H1 (cell line): ENCODE measurements at regions not wholly inside any gene's neighbourhood (a gene's known extent, or its start where the extent isn't known, plus 50 kb on each side); places are given as distances from the start of the nearest gene placed in this dataset.

ENCODE experiments used
- CTCF ChIA-PET: fragments of 300-600 bp; sonication (Branson Sonifier 250); formaldehyde crosslinking; loops from one replicate; lab custom pipeline; 2021; ENCODE audit not compliant: partially characterized antibody; lab: Charles Lee
- POLR2A ChIA-PET: fragments of 300-600 bp; sonication (Branson Sonifier 250); formaldehyde crosslinking; loops from one replicate; lab custom pipeline; 2021; ENCODE audit warnings: inconsistent platforms; ENCODE audit not compliant: partially characterized antibody; lab: Charles Lee
- DNase-seq, 2 experiments: peaks; one replicate each; pipeline versions ENCODE4 v3.0.0 to v3.0.0-alpha.2; 2010 to 2022; ENCODE audit warnings: low spot score in 2 of 2, low read depth in 1 of 2, mixed read lengths in 1 of 2
- FAIRE-seq: peaks from 2 replicates; lab custom pipeline; 2011; peaks lifted over from hg19 to GRCh38; lab: Jason Lieb, UNC
- H2AFZ ChIP-seq: 2 replicates; pipeline ENCODE4 v1.8.1; 2012; ENCODE audit warnings: low read length, inconsistent platforms
- H2AK5ac ChIP-seq: 2 replicates; pipeline ENCODE4 v1.6.1; 2013; ENCODE audit warnings: low read depth, low read length
- H2BK120ac ChIP-seq: replicated peaks from 2 replicates; pipeline ENCODE3; 2013; ENCODE audit warnings: low read depth, low read length, inconsistent platforms
- H2BK12ac ChIP-seq: 2 replicates; pipeline ENCODE4 v1.6.1; 2013; ENCODE audit warnings: low read depth, low read length
- H2BK15ac ChIP-seq: 2 replicates; pipeline ENCODE4 v1.6.1; 2013; ENCODE audit warnings: low read length
- H2BK20ac ChIP-seq: 2 replicates; pipeline ENCODE4 v1.6.1; 2013; ENCODE audit warnings: low read length
- H2BK5ac ChIP-seq: 2 replicates; pipeline ENCODE4 v1.6.1; 2013; ENCODE audit warnings: low read depth, low read length
- H3K14ac ChIP-seq: 2 replicates; pipeline ENCODE4 v1.6.1; 2013; ENCODE audit warnings: inconsistent platforms; ENCODE audit not compliant: insufficient read length
- H3K18ac ChIP-seq: 2 replicates; pipeline ENCODE4 v1.6.1; 2013; ENCODE audit warnings: low read length; ENCODE audit errors: extremely low read depth
- H3K23ac ChIP-seq: 2 replicates; pipeline ENCODE4 v1.6.1; 2013; ENCODE audit warnings: inconsistent platforms; ENCODE audit not compliant: insufficient read length
- H3K23me2 ChIP-seq: 2 replicates; pipeline ENCODE4 v1.6.1; 2013; ENCODE audit warnings: low read depth, low read length
- H3K27ac ChIP-seq: 2 replicates; pipeline ENCODE4 v1.6.1; 2011; ENCODE audit warnings: low read depth, low read length, inconsistent platforms
- H3K27me3 ChIP-seq, 4 experiments: replicated peaks in 1 of 4; 1 replicate in 1 of 4; 2 replicates in 3 of 4; pipeline versions ENCODE4 v1.6.1 to v1.8.1; 2011 to 2013; ENCODE audit warnings: low read length in 3 of 4, mild to moderate bottlenecking in 3 of 4, inconsistent platforms in 2 of 4, mixed read lengths in 2 of 4, moderate library complexity in 1 of 4; ENCODE audit not compliant: control insufficient read depth in 3 of 4, insufficient read depth in 3 of 4; ENCODE audit errors: extremely low read depth in 1 of 4
- H3K36me3 ChIP-seq, 4 experiments: 2 replicates each; pipeline versions ENCODE4 v1.6.1 to v1.8.1; 2011 to 2013; ENCODE audit warnings: mild to moderate bottlenecking in 4 of 4, low read length in 3 of 4, moderate library complexity in 2 of 4, control low read depth in 1 of 4, inconsistent platforms in 1 of 4; ENCODE audit not compliant: insufficient read depth in 4 of 4, control insufficient read depth in 2 of 4
- H3K4ac ChIP-seq: replicated peaks from 2 replicates; pipeline ENCODE3; 2013; ENCODE audit warnings: low read length, low read depth, mixed read lengths, inconsistent platforms; ENCODE audit not compliant: insufficient read length
- H3K4me1 ChIP-seq, 4 experiments: replicated peaks in 1 of 4; 1 replicate in 1 of 4; 2 replicates in 3 of 4; pipeline versions ENCODE4 v1.6.1 to v1.8.1; 2011 to 2013; ENCODE audit warnings: low read length in 3 of 4, inconsistent platforms in 2 of 4, mixed read lengths in 1 of 4; ENCODE audit not compliant: insufficient read depth in 4 of 4, control insufficient read depth in 3 of 4
- H3K4me2 ChIP-seq, 2 experiments: 2 replicates each; pipeline versions ENCODE4 v1.6.1 to v1.8.1; 2011 to 2013; ENCODE audit warnings: low read depth in 2 of 2, low read length in 2 of 2, control low read depth in 1 of 2, inconsistent platforms in 1 of 2, mild to moderate bottlenecking in 1 of 2; ENCODE audit not compliant: insufficient read depth in 1 of 2
- H3K4me3 ChIP-seq, 4 experiments: fragments of 200-600, 300-600 bp in 1 of 4; sonication (generic), shearing (Covaris generic), sonication (Bioruptor Twin) in 1 of 4; 2 replicates each; pipeline versions ENCODE4 v1.5.1 to v1.8.1; 2011 to 2016; ENCODE audit warnings: low read length in 4 of 4, low read depth in 3 of 4, control low read depth in 2 of 4, inconsistent platforms in 2 of 4, mild to moderate bottlenecking in 2 of 4, mixed read lengths in 1 of 4, moderate library complexity in 1 of 4; ENCODE audit not compliant: insufficient read depth in 2 of 4; ENCODE audit errors: extremely low read depth in 1 of 4
- H3K56ac ChIP-seq: replicated peaks from 2 replicates; pipeline ENCODE3; 2013; ENCODE audit warnings: low read depth, mild to moderate bottlenecking, mixed read lengths, low read length, inconsistent platforms; ENCODE audit not compliant: insufficient read length
- H3K79me1 ChIP-seq: 2 replicates; pipeline ENCODE4 v1.6.1; 2013; ENCODE audit warnings: low read depth, low read length, control low read depth
- H3K79me2 ChIP-seq, 2 experiments: 2 replicates each; pipeline versions ENCODE4 v1.6.1 to v1.8.1; 2012 to 2013; ENCODE audit warnings: low read length in 2 of 2, mild to moderate bottlenecking in 2 of 2, inconsistent platforms in 1 of 2; ENCODE audit not compliant: insufficient read depth in 2 of 2, control insufficient read depth in 1 of 2
- H3K9ac ChIP-seq, 4 experiments: replicated peaks in 1 of 4; 1 replicate in 1 of 4; 2 replicates in 3 of 4; pipeline versions ENCODE4 v1.6.1 to v1.8.1; 2011 to 2013; ENCODE audit warnings: low read depth in 3 of 4, low read length in 3 of 4, control low read depth in 2 of 4, mild to moderate bottlenecking in 2 of 4, moderate library complexity in 2 of 4, inconsistent platforms in 1 of 4; ENCODE audit errors: extremely low read depth in 1 of 4
- H3K9me3 ChIP-seq, 2 experiments: 2 replicates each; pipeline versions ENCODE4 v1.6.1 to v1.8.1; 2012 to 2013; ENCODE audit warnings: mild to moderate bottlenecking in 2 of 2, moderate library complexity in 2 of 2, control low read depth in 1 of 2, inconsistent platforms in 1 of 2, low read depth in 1 of 2, low read length in 1 of 2, mixed read lengths in 1 of 2; ENCODE audit not compliant: insufficient read depth in 2 of 2
- H4K20me1 ChIP-seq, 2 experiments: replicated peaks in 1 of 2; 2 replicates each; pipeline versions ENCODE3 to v1.8.1; 2011 to 2013; ENCODE audit warnings: inconsistent platforms in 2 of 2, low read length in 2 of 2, mild to moderate bottlenecking in 1 of 2; ENCODE audit not compliant: insufficient read depth in 2 of 2, control insufficient read depth in 1 of 2
- H4K5ac ChIP-seq: 2 replicates; pipeline ENCODE4 v1.6.1; 2013; ENCODE audit warnings: low read length, low read depth, mixed read lengths, inconsistent platforms; ENCODE audit not compliant: insufficient read length
- H4K8ac ChIP-seq: 2 replicates; pipeline ENCODE4 v1.8.0; 2013; ENCODE audit warnings: mild to moderate bottlenecking, moderate library complexity, low read length, inconsistent platforms; ENCODE audit not compliant: insufficient read depth; ENCODE audit errors: extremely low read depth
- H4K91ac ChIP-seq: replicated peaks from 2 replicates; pipeline ENCODE3; 2013; ENCODE audit warnings: low read length, mixed read lengths, inconsistent platforms; ENCODE audit not compliant: insufficient read length
- BRCA1 ChIP-seq: IDR thresholded peaks from 2 replicates; pipeline ENCODE4 v1.6.1; 2012; ENCODE audit warnings: low read depth, low read length, improper control_type of control experiment
- CREB1 ChIP-seq: IDR thresholded peaks from 2 replicates; pipeline ENCODE4 v1.6.1; 2012; ENCODE audit warnings: inconsistent platforms
- EP300 ChIP-seq, 2 experiments: IDR thresholded peaks; 1 replicate in 1 of 2; 2 replicates in 1 of 2; pipeline ENCODE4 v1.6.1; 2011 to 2012; ENCODE audit warnings: low read depth in 2 of 2, low read length in 2 of 2, mild to moderate bottlenecking in 2 of 2, borderline replicate concordance in 1 of 2, inconsistent platforms in 1 of 2, moderate library complexity in 1 of 2
- HDAC6 ChIP-seq: IDR thresholded peaks from one replicate; pipeline ENCODE4 v1.7.1; 2012; ENCODE audit warnings: low read depth, mild to moderate bottlenecking, inconsistent platforms, low read length, moderate library complexity
- NRF1 ChIP-seq: IDR thresholded peaks from 2 replicates; pipeline ENCODE4 v1.6.1; 2011; ENCODE audit warnings: mild to moderate bottlenecking, low read depth, low read length, improper control_type of control experiment
- SIRT6 ChIP-seq: IDR thresholded peaks from one replicate; pipeline ENCODE4 v1.7.1; 2012; ENCODE audit warnings: low read length, inconsistent platforms
- SRF ChIP-seq: IDR thresholded peaks from 2 replicates; pipeline ENCODE4 v1.6.1; 2011; ENCODE audit warnings: mild to moderate bottlenecking, low read depth, low read length, moderate library complexity
- TCF12 ChIP-seq: IDR thresholded peaks from 2 replicates; pipeline ENCODE4 v1.6.1; 2011; ENCODE audit warnings: low read depth, mild to moderate bottlenecking, low read length
- TEAD4 ChIP-seq: IDR thresholded peaks from 2 replicates; pipeline ENCODE4 v1.6.1; 2012; ENCODE audit warnings: low read depth, low read length, inconsistent platforms, mixed read lengths
- WGBS, 2 experiments: shearing (Covaris generic) in 1 of 2; methylation state at CpG; one replicate each; pipeline versions ENCODE4 v1.1.6 to v1.1.7; 2013 to 2015; ENCODE audit warnings: low lambda C conversion rate in 2 of 2, mixed read lengths in 2 of 2, inconsistent platforms in 1 of 2, low coverage in 1 of 2, missing lambda C conversion rate in 1 of 2; ENCODE audit not compliant: insufficient replicate concordance in 2 of 2, insufficient coverage in 1 of 2, insufficient read length in 1 of 2; ENCODE audit errors: extremely low coverage in 1 of 2, missing lambda C conversion rate in 1 of 2; 5-methylcytosine and 5-hydroxymethylcytosine counted together

DNA sequence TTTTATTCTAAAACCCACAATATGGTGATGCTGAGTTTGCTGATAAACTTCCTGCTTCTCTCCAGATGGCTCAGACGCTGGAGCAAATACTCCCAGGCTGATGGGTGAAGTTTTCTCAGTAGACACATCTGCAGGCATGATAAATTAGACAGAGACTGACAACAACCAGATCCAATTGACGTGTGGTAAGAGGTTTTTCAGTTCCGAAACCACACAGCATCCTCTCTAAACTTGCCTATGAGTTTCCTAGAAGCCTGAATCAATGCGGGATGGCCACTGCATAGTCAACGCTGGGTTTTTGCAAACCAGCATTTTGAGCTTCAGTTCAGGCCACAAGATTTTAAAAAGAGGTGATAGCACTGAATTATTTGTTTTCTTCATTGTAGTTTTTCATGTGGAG lies 360.3 kb upstream of the ARRDC4 start:
- no peak overlapping the region for H3K18ac ChIP-seq
- no peak for TF ChIP-seq BRCA1
- no peak for TF ChIP-seq CREB1
- no peak for TF ChIP-seq TEAD4
- TF ChIP-seq TCF12: no peak
- TF ChIP-seq NRF1: no peak
- TF ChIP-seq HDAC6: no peak
- no peak for TF ChIP-seq SIRT6
- TF ChIP-seq EP300 (IDR thresholded peaks at IDR 0.05; ENCODE audit: borderline replicate concordance in 1 of 2, low read depth in 2 of 2, low read length in 2 of 2): no peak
- no peak for TF ChIP-seq SRF
- TF ChIP-seq, all 59 proteins: peak for 0
- no peak overlapping the region for H2AK5ac ChIP-seq
- H2AFZ ChIP-seq: no peak overlapping the region
- H3K56ac ChIP-seq: no peak overlapping the region
- H3K9me3 ChIP-seq: no peaks in the 10 kb centered on the region
- CTCF ChIA-PET: interaction anchor here (1.6 to 1.8 kb wide), 2 partner anchors 11 to 355 kb away, joined by 4 to 5 read pairs; no protein-coding TSS in a partner anchor
- no peak overlapping the region for H3K4ac ChIP-seq
- no peaks in the 10 kb centered on the region for H3K36me3 ChIP-seq
- no peak overlapping the region for H3K23ac ChIP-seq
- no peak overlapping the region for H3K4me2 ChIP-seq
- H4K5ac ChIP-seq: no peak overlapping the region
- no peak overlapping the region for H2BK12ac ChIP-seq
- H3K9ac ChIP-seq: no peak overlapping the region
- no peaks in the 10 kb centered on the region for H3K27me3 ChIP-seq
- H3K4me1 ChIP-seq: no peaks in the 10 kb centered on the region
- FAIRE-seq: no peak
- no peak overlapping the region for H2BK120ac ChIP-seq
- no peak for DNase-seq
- H3K23me2 ChIP-seq: no peaks in the 10 kb centered on the region
- H3K79me2 ChIP-seq: no peaks in the 10 kb centered on the region
- POLR2A ChIA-PET: no interaction called here
- H3K4me3 ChIP-seq: no peak overlapping the region
- no peak overlapping the region for H4K8ac ChIP-seq
- H4K91ac ChIP-seq: no peak overlapping the region
- no peaks in the 10 kb centered on the region for H3K79me1 ChIP-seq
- no peak overlapping the region for H2BK20ac ChIP-seq
- 96% methylated on average over 5 of the region's 5 CpGs; no CpG with 5 or more reads in 1 of the 2 experiments for WGBS, 2 experiments
- H3K14ac ChIP-seq: no peak overlapping the region
- H2BK15ac ChIP-seq: no peak overlapping the region
- H4K20me1 ChIP-seq: no peaks in the 10 kb centered on the region
- no peak overlapping the region for H3K27ac ChIP-seq
- H2BK5ac ChIP-seq: no peak overlapping the region
